Activated effector memory CD4-positive, alpha-beta T cell treated with Interleukin-2 at 50 U/mL for 16 hours (primary cell): ENCODE measurements at regions not wholly inside any gene's neighbourhood (a gene's known extent, or its start where the extent isn't known, plus 50 kb on each side); places are given as distances from the start of the nearest gene placed in this dataset.
"Not testable (repeated sequence)": the region's sequence is repeated elsewhere in the genome, so short reads cannot be mapped to it uniquely, and the experiment has no call there.

ENCODE experiments used
- DNase-seq: peaks from one replicate; pipeline ENCODE4 v3.0.0-alpha.2; 2020

GRCh38 chr2:180258579-180258978 lies 251.5 kb upstream of the CWC22 start:
- DNase-seq = no peak

DNA sequence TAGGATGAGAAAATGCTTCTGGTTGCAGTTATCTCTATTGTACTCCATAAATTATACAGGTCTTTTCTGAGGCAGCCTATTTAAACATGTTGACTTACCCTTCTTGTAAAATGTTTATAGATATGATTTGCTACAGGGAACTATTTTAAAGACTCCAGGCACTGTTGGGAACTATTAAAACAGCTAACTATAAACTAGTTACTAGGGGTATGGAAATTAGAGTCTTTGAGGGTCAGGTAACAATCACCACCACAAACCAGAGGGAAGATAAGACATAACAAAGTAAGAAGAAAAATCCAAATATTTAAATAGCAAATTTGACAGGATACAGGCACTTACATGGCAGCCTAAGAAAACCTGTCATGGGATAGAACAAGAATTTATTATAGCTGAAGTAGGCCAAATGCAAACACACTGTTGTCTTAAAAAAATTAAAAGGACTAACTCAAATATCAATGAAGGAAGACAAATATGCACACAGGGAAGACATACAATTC lies 251.0 kb upstream of the CWC22 start:
- DNase-seq = no peak

DNA sequence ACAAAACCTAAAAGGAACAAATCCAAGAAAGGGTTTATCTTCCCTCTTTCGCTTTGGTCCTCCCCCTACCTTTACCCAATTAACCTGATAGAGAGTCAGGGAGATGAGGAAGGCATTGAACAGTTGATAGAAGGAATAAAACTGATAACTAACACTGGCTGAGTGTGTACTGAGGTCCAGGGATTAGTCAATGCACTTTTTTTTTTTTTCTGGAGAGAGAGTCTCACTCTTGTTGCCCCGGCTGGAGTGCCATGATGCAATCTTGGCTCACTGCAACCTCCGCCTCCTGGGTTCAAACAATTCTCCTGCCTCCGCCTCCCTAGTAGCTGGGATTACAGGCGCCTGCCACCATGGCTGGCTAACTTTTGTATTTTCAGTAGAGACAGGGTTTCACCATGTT lies 250.2 kb upstream of the CWC22 start:
- no peak for DNase-seq

DNA sequence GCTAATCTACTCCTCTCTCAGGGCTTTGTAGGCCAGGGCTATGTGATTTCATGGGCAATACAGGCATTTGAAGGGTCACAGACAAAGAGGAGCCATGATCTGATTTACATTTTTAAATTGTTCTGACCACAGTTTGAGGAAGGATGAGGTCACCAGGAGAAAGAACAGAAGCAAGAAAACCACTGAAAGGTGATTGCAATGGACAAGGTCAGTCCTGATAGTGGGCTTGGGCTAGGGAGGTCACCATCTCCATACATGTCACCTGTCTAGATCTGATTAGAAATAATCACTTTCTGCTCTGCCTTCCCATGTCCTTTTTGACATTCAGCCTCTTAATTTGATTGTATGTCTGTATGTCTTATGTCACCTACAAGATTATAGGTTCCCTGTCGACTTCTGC lies 248.9 kb upstream of the CWC22 start:
- no peak for DNase-seq

- no peak for DNase-seq
Measured at GRCh38 chr2:180254872-180255271, 247.8 kb upstream of the CWC22 start.

DNA sequence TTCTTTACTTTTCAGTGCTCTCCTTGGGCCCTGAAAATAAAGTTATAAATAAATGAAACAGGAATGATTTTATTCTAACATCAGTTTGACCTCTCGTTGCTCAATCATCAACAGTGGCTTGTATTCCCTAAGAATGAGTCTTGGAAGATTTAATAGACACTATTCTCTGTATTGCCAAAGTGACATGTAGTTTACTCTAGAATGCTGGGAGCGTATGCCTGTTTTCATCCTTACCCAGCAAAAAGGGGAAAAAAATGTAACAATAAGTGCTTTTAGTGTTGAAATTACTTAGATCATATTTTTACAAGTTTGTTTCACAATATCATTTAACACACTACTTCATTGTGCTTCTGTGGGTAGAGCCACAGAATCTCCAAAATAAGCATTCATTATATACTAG lies 240.6 kb upstream of the CWC22 start:
- DNase-seq = no peak

- no peak for DNase-seq
Measured at GRCh38 chr2:180246268-180246667, 239.2 kb upstream of the CWC22 start.

GRCh38 chr2:180240774-180241173 lies 233.7 kb upstream of the CWC22 start:
- no peak for DNase-seq

- no peak for DNase-seq
Measured at GRCh38 chr2:180238729-180239128, 231.6 kb upstream of the CWC22 start.

GRCh38 chr2:180236061-180236460 lies 229.0 kb upstream of the CWC22 start:
- DNase-seq = not testable (repeated sequence)

DNA sequence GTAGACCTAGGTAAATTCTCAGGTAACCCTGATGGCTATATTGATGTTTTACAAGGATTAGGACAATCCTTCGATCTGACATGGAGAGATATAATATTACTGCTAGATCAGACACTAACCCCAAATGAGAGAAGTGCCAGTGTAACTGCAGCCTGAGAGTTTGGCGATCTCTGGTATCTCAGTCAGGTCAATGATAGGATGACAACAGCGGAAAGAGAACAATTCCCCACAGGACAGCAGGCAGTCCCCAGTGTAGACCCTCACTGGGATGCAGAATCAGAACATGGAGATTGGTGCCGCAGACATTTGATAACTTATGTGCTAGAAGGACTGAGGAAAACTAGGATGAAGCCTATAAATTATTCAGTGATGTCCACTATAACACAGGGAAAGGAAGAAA lies 228.4 kb upstream of the CWC22 start:
- not testable (repeated sequence) for DNase-seq

GRCh38 chr2:180234991-180235390 lies 227.9 kb upstream of the CWC22 start:
- not testable (repeated sequence) for DNase-seq

DNA sequence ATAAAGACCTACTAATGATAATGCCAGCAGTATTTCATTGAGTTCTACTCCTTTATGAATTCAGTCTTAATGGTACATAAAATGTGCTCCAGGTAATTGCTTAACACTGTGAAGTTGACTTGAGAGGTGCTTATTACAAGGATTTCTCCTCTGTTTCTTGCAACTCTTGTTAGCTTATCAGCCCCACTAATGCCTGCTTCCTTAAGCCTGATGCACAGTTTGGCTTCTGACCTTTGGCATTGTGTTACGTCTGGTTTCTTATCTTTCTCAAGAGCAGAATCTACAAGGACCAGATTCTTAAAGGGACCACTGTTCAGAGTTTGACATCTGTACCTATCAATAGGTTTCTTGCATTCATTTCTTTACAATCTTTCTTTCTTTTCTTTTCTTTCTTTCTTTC lies 223.9 kb upstream of the CWC22 start:
- no peak for DNase-seq

DNA sequence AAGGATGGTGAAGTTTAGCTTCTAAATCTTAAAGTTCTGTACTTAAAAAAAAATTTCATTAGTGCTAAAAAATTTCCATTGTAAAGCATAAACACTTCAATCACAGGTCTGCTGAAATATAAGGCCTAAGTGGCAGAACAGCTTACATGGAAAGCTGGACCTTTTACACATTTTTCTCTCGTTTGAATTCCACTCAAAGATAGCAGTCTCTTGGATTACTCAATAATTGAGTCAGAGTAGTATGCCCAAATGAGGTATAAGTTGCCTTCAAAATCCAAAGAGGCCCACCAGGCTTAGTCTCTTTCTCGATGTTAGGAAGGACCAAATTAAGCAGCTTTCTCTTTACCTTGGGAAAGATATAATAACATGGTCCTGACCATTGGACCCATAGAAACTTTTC lies 220.4 kb upstream of the CWC22 start:
- DNase-seq = no peak

GRCh38 chr2:180225118-180225517 lies 218.0 kb upstream of the CWC22 start:
- no peak for DNase-seq

DNA sequence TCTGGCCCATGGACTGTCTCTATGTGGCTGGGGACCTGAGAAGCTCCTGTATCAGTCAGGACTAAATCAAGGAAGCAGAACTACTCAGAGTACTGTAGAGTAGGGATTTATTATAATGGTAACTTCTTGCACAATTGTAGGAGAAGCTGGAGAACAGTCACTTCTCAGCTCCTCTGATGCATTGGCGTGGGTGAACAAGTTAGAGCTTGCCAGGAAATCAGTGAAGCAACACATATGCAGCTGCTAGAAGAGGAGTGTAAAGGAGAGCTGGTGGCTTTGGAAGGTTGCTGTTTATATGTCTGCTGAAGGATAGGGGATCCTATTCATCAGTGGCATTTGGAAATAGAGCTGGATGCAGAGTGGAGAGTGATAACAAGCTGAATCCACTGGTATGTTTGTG lies 215.5 kb upstream of the CWC22 start:
- no peak for DNase-seq

DNA sequence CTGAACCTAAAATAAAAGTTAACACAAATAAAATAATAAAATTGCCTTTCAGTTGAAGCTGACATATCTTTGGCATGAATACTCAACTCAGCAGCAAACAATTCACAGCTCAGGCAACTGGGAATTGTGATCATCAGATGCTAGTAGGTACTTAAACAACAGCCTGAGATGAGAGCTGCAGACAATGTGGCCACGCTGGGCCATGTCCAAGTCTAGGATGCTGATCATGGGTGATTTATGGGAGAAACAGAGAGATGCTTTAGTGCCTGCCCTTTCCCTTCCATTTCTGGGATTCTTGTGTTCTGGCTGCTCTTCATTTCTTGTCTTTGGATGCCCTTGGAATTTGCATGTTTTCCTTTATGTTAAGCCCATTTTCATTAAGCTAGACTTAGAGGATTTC lies 212.4 kb upstream of the CWC22 start:
- no peak for DNase-seq

DNA sequence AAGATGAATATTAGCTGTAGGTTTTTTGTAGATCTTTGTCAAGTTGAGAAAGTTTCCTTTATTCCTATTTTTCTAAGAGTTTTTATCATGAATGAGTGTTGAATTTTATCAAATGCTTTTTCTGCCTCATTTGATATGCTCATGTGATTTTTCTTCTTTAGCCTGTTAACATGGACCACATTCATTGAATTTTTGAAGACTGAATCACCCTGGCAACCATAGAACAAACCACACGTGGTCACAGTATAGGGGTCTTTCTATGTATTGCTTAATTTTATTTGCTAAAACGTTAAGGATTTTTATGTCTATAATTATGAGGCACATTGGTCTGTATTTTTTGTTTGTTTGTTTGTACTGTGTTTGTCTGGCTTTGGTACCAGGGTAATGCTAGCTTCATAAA lies 201.7 kb upstream of the CWC22 start:
- DNase-seq = no peak

GRCh38 chr2:180205621-180206235 lies 198.6 kb upstream of the CWC22 start:
- DNase-seq = no peak

GRCh38 chr2:180203972-180204371 lies 196.9 kb upstream of the CWC22 start:
- no peak for DNase-seq

- DNase-seq = no peak
Measured at GRCh38 chr2:180202467-180202951, 195.4 kb upstream of the CWC22 start.

DNA sequence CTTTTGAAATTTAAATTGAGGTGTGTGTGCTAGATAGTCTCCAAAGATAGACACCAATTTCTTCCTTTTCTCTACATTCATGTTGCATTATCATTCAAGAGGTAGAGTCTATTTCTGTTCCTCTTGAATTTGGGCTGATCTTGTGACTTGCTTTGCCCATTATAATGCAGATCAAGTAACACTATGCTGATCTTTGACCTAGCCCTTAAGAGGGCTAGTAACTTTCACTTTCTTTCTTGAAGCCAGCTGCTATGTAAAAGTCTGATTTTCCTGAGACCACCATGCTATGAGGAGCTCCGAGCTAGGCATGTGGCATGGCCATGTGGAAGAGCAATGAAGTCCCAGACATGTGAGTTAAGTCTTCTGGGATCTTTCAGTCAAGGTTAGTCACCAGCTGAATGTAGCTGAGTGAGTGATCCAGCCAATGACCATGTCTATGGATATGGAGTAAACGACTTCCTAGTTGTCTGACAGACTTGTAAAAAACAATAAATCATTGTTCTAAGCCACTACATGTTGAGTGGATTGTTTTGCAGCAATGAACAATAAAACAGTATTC lies 189.4 kb upstream of the CWC22 start:
- DNase-seq = no peak

DNA sequence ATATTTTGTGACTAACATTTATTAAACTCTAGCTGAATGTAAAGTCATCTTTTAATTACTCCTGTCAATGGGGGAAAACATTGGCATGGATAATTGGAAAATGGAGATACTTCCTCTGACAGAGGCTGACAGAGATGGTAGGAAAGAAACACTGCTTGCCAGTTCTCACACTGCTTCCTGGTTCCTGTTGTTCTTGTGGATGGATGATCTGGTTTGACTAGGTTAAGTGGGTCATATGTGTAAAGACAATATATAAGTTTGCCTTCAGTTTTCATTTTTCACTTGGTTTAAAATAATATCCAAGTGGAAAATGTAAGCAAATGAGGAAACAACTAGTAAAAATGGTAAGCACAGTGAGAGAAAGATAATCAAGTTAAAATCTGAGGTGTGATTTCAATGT lies 188.8 kb upstream of the CWC22 start:
- DNase-seq = no peak

GRCh38 chr2:180191432-180192124 lies 184.5 kb upstream of the CWC22 start:
- no peak for DNase-seq
